H7 (cell line): ENCODE measurements at regions not wholly inside any gene's neighbourhood (a gene's known extent, or its start where the extent isn't known, plus 50 kb on each side); places are given as distances from the start of the nearest gene placed in this dataset.
A peak's percentile ranks its signal among the peaks of the same experiment; 100 is the strongest.

Experiments
- DNase-seq: peaks from one replicate; pipeline ENCODE4 v3.0.0; 2012
- H3K27me3 ChIP-seq: 2 replicates; pipeline ENCODE4 v1.6.0; 2011; ENCODE audit warnings: mild to moderate bottlenecking, low read length; ENCODE audit not compliant: control insufficient read depth, insufficient read depth
- H3K36me3 ChIP-seq: replicated peaks from 2 replicates; pipeline ENCODE4 v1.5.1; 2011; ENCODE audit warnings: low read length; ENCODE audit not compliant: control insufficient read depth, insufficient read depth
- H3K4me3 ChIP-seq: 2 replicates; pipeline ENCODE4 v1.5.1; 2011; ENCODE audit warnings: low read depth, mild to moderate bottlenecking, control low read depth, low read length, moderate library complexity; ENCODE audit not compliant: insufficient read depth

- Histone ChIP-seq H3K36me3 (no peaks in the 10 kb centered on the region), H3K27me3 (no peaks in the 10 kb centered on the region), H3K4me3 (no peak overlapping the region)
- no peak for DNase-seq
Measured at GRCh38 chr15:62797171-62797570, 245.4 kb upstream of the TPM1 start.

GRCh38 chr15:62798536-62798935, 244.0 kb upstream of the TPM1 start:
- no peak for DNase-seq
- Histone ChIP-seq H3K4me3 (no peak overlapping the region), H3K27me3 (no peaks in the 10 kb centered on the region), H3K36me3 (no peaks in the 10 kb centered on the region)

GRCh38 chr15:62799037-62799436, 243.5 kb upstream of the TPM1 start:
- DNase-seq, result no peak
- Histone ChIP-seq H3K36me3 (no peaks in the 10 kb centered on the region), H3K27me3 (no peaks in the 10 kb centered on the region), H3K4me3 (no peak overlapping the region)

- Histone ChIP-seq H3K4me3 (no peak overlapping the region), H3K36me3 (no peaks in the 10 kb centered on the region), H3K27me3 (no peaks in the 10 kb centered on the region)
- DNase-seq, result no peak
Measured at GRCh38 chr15:62799919-62800318, 242.6 kb upstream of the TPM1 start.

GRCh38 chr15:62802612-62803011, 239.9 kb upstream of the TPM1 start:
- Histone ChIP-seq H3K27me3 (no peaks in the 10 kb centered on the region; the same call in 1 of the 2 replicates), H3K4me3 (no peak overlapping the region), H3K36me3 (no peaks in the 10 kb centered on the region)
- no peak for DNase-seq

- Histone ChIP-seq H3K36me3 (no peaks in the 10 kb centered on the region), H3K27me3 (peaks cover 2% of the 10 kb centered on the region; the same call in 1 of the 2 replicates), H3K4me3 (no peak overlapping the region)
- no peak for DNase-seq
Measured at GRCh38 chr15:62803856-62804400, 238.6 kb upstream of the TPM1 start.

- Histone ChIP-seq H3K4me3 (no peak overlapping the region), H3K27me3 (peaks cover 2% of the 10 kb centered on the region; the same call in 1 of the 2 replicates), H3K36me3 (no peaks in the 10 kb centered on the region)
- DNase-seq, result no peak
Measured at GRCh38 chr15:62805502-62805901, 237.0 kb upstream of the TPM1 start.

- peak; percentile 52 for DNase-seq
- H3K27me3 ChIP-seq, result peaks cover 2% of the 10 kb centered on the region; the same call in 1 of the 2 replicates
- no peak overlapping the region for H3K4me3 ChIP-seq
- H3K36me3 ChIP-seq, result no peaks in the 10 kb centered on the region
Measured at GRCh38 chr15:62807539-62808130, 234.9 kb upstream of the TPM1 start.

- Histone ChIP-seq H3K36me3 (no peaks in the 10 kb centered on the region), H3K27me3 (peaks cover 2% of the 10 kb centered on the region; the same call in 1 of the 2 replicates), H3K4me3 (no peak overlapping the region)
- DNase-seq, result no peak
Measured at GRCh38 chr15:62809115-62809967, 233.2 kb upstream of the TPM1 start.

GRCh38 chr15:62809968-62810260, 232.6 kb upstream of the TPM1 start:
- no peak for DNase-seq
- H3K27me3 ChIP-seq, result peaks cover 2% of the 10 kb centered on the region; the same call in 1 of the 2 replicates
- H3K36me3 ChIP-seq, result no peaks in the 10 kb centered on the region
- no peak overlapping the region for H3K4me3 ChIP-seq

- no peak for DNase-seq
- no peak overlapping the region for H3K4me3 ChIP-seq
- peaks cover 2% of the 10 kb centered on the region; the same call in 1 of the 2 replicates for H3K27me3 ChIP-seq
- no peaks in the 10 kb centered on the region for H3K36me3 ChIP-seq
Measured at GRCh38 chr15:62812515-62812835, 230.1 kb upstream of the TPM1 start.

GRCh38 chr15:62816342-62817069, 226.0 kb upstream of the TPM1 start:
- DNase-seq, result no peak
- Histone ChIP-seq H3K4me3 (no peak overlapping the region), H3K27me3 (no peaks in the 10 kb centered on the region), H3K36me3 (no peaks in the 10 kb centered on the region)

GRCh38 chr15:62818691-62819090, 223.9 kb upstream of the TPM1 start:
- no peak for DNase-seq

GRCh38 chr15:62821384-62822131, 221.0 kb upstream of the TPM1 start:
- no peak for DNase-seq
- H3K27me3 ChIP-seq, result no peaks in the 10 kb centered on the region

More at GRCh38 chr15:62818691-62819090, 223.9 kb upstream of the TPM1 start:
- Histone ChIP-seq H3K36me3 (no peaks in the 10 kb centered on the region), H3K27me3 (no peaks in the 10 kb centered on the region), H3K4me3 (no peak overlapping the region)

More at GRCh38 chr15:62821384-62822131, 221.0 kb upstream of the TPM1 start:
- Histone ChIP-seq H3K36me3 (no peaks in the 10 kb centered on the region), H3K4me3 (no peak overlapping the region)
